Loucy (cell line): ENCODE measurements at regions not wholly inside any gene's neighbourhood (a gene's known extent, or its start where the extent isn't known, plus 50 kb on each side); places are given as distances from the start of the nearest gene placed in this dataset.

Source experiments
- H2AFZ ChIP-seq: fragments of 200-600 bp; sonication (generic); 2 replicates; pipeline ENCODE4 v1.6.0; 2016; ENCODE audit warnings: antibody characterized with exemption, mild to moderate bottlenecking, low read length, moderate library complexity
- H3F3A ChIP-seq: fragments of 200-600 bp; 2 replicates; pipeline ENCODE4 v1.6.0; 2016; ENCODE audit warnings: antibody characterized with exemption, low read depth, mild to moderate bottlenecking
- H3K27me3 ChIP-seq: fragments of 200-600 bp; sonication (generic); 2 replicates; pipeline ENCODE4 v1.6.1; 2014; ENCODE audit warnings: low read length, mild to moderate bottlenecking; ENCODE audit not compliant: insufficient read depth, poor library complexity, severe bottlenecking
- H3K36me3 ChIP-seq: fragments of 200-600 bp; sonication (generic); 2 replicates; pipeline ENCODE4 v1.6.1; 2016; ENCODE audit warnings: low read length; ENCODE audit not compliant: insufficient read depth
- H3K4me1 ChIP-seq: fragments of 200-600 bp; sonication (generic); 2 replicates; pipeline ENCODE4 v1.5.1; 2014; ENCODE audit warnings: low read length, mild to moderate bottlenecking; ENCODE audit not compliant: insufficient read depth, poor library complexity, severe bottlenecking
- H3K4me2 ChIP-seq: fragments of 200-600 bp; sonication (generic); 2 replicates; pipeline ENCODE4 v1.6.0; 2014; ENCODE audit warnings: antibody characterized with exemption, low read length, low read depth, mild to moderate bottlenecking; ENCODE audit not compliant: poor library complexity, severe bottlenecking
- H3K4me3 ChIP-seq: fragments of 200-600 bp; sonication (generic); 2 replicates; pipeline ENCODE4 v1.5.1; 2014; ENCODE audit warnings: low read length, mild to moderate bottlenecking, mixed read lengths; ENCODE audit not compliant: poor library complexity, severe bottlenecking
- H3K79me2 ChIP-seq: fragments of 200-600 bp; sonication (generic); 2 replicates; pipeline ENCODE4 v1.6.1; 2014; ENCODE audit warnings: low read length; ENCODE audit not compliant: insufficient read depth
- H3K9ac ChIP-seq: fragments of 200-600 bp; sonication (generic); 2 replicates; pipeline ENCODE4 v1.6.0; 2014; ENCODE audit warnings: mild to moderate bottlenecking, low read depth, low read length, moderate library complexity; ENCODE audit not compliant: poor library complexity, severe bottlenecking
- H3K9me2 ChIP-seq: fragments of 200-600 bp; sonication (generic); replicated peaks from 2 replicates; pipeline ENCODE4 v1.6.1; 2016; ENCODE audit warnings: low read depth, low read length, mixed read lengths
- H3K9me3 ChIP-seq: fragments of 200-600 bp; sonication (generic); 2 replicates; pipeline ENCODE4 v1.6.1; 2014; ENCODE audit warnings: mild to moderate bottlenecking, antibody characterized with exemption, low read length, low read depth; ENCODE audit not compliant: insufficient read depth
- H4K20me1 ChIP-seq: fragments of 200-600 bp; sonication (generic); 2 replicates; pipeline ENCODE4 v1.6.0; 2014; ENCODE audit warnings: antibody characterized with exemption, low read length, mild to moderate bottlenecking; ENCODE audit not compliant: insufficient read depth, poor library complexity, severe bottlenecking
- CTCF ChIP-seq: fragments of 200-600 bp; sonication (generic); conservative IDR thresholded peaks from 2 replicates; pipeline ENCODE4 v1.5.1; 2014; ENCODE audit warnings: mild to moderate bottlenecking, antibody characterized with exemption, low read length
- EZH2phosphoT487 ChIP-seq: fragments of 200-600 bp; IDR thresholded peaks from 2 replicates; pipeline ENCODE4 v1.6.1; 2018; ENCODE audit warnings: antibody characterized with exemption, mild to moderate bottlenecking, moderate library complexity, borderline replicate concordance

- no peak overlapping the region for H3K9ac ChIP-seq
Observed at GRCh38 chr4:4603067-4603466, 61.2 kb upstream of the STX18 start.

GRCh38 chr4:4602468-4602867 is 60.6 kb upstream of the STX18 start:
- Histone ChIP-seq H2AFZ (no peak overlapping the region), H3K79me2 (no peaks in the 10 kb centered on the region), H3K4me1 (no peaks in the 10 kb centered on the region), H3K9me3 (no peaks in the 10 kb centered on the region), H3K36me3 (no peaks in the 10 kb centered on the region), H3F3A (no peaks in the 10 kb centered on the region), H3K27me3 (no peaks in the 10 kb centered on the region), H3K4me2 (no peak overlapping the region), H3K9ac (no peak overlapping the region), H4K20me1 (no peaks in the 10 kb centered on the region), H3K9me2 (no peaks in the 10 kb centered on the region), H3K4me3 (no peak overlapping the region)
- TF ChIP-seq CTCF = no peak
- TF ChIP-seq EZH2phosphoT487 = no peak

More at GRCh38 chr4:4603067-4603466, 61.2 kb upstream of the STX18 start:
- no peak overlapping the region for H3K4me3 ChIP-seq
- H3K4me2 ChIP-seq = no peak overlapping the region
- H3K79me2 ChIP-seq = no peaks in the 10 kb centered on the region
- no peaks in the 10 kb centered on the region for H3K9me3 ChIP-seq
- no peaks in the 10 kb centered on the region for H4K20me1 ChIP-seq
- no peak for TF ChIP-seq CTCF
- no peak for TF ChIP-seq EZH2phosphoT487
- H3K36me3 ChIP-seq = no peaks in the 10 kb centered on the region
- no peaks in the 10 kb centered on the region for H3F3A ChIP-seq
- no peaks in the 10 kb centered on the region for H3K4me1 ChIP-seq
- H3K9me2 ChIP-seq = no peaks in the 10 kb centered on the region
- H3K27me3 ChIP-seq = no peaks in the 10 kb centered on the region
- H2AFZ ChIP-seq = no peak overlapping the region

GRCh38 chr4:4601803-4602369 is 60.0 kb upstream of the STX18 start:
- no peak overlapping the region for H3K4me2 ChIP-seq
- TF ChIP-seq EZH2phosphoT487 (no peak), CTCF (no peak)
- no peaks in the 10 kb centered on the region for H3K9me2 ChIP-seq
- H3K36me3 ChIP-seq = no peaks in the 10 kb centered on the region
- no peaks in the 10 kb centered on the region for H3K4me1 ChIP-seq
- no peaks in the 10 kb centered on the region for H3K79me2 ChIP-seq
- no peaks in the 10 kb centered on the region for H3F3A ChIP-seq
- no peaks in the 10 kb centered on the region for H3K27me3 ChIP-seq
- H2AFZ ChIP-seq = no peak overlapping the region
- no peak overlapping the region for H3K9ac ChIP-seq
- no peak overlapping the region for H3K4me3 ChIP-seq
- H4K20me1 ChIP-seq = no peaks in the 10 kb centered on the region
- no peaks in the 10 kb centered on the region for H3K9me3 ChIP-seq
